Spleen (tissue), 11 donors: ENCODE measurements at regions not wholly inside any gene's neighbourhood (a gene's known extent, or its start where the extent isn't known, plus 50 kb on each side); places are given as distances from the start of the nearest gene placed in this dataset.

Experiments used
- DNase-seq: peaks from one replicate; pipeline ENCODE4 v3.0.0-alpha.2; 2020
- H3K27ac ChIP-seq, 8 donors: fragments of 200-600 bp; sonication (generic) in 7 of 8; 1 replicate in 4 of 8; 2 replicates in 4 of 8; pipeline versions ENCODE4 v1.5.0 to v1.8.0; 2016 to 2021; ENCODE audit warnings: inconsistent platforms in 4 of 8, mild to moderate bottlenecking in 4 of 8, moderate library complexity in 1 of 8
- H3K27me3 ChIP-seq, 7 donors: fragments of 200-600 bp; sonication (generic) in 6 of 7; replicated peaks in 1 of 7; 1 replicate in 4 of 7; 2 replicates in 3 of 7; pipeline versions ENCODE4 v1.5.0 to v1.8.0; 2016 to 2021; ENCODE audit warnings: inconsistent platforms in 3 of 7, mild to moderate bottlenecking in 1 of 7
- H3K36me3 ChIP-seq, 6 donors: fragments of 200-600 bp; sonication (generic) in 5 of 6; 1 replicate in 4 of 6; 2 replicates in 2 of 6; pipeline versions ENCODE4 v1.5.0 to v1.8.0; 2016 to 2021; ENCODE audit warnings: inconsistent platforms in 2 of 6
- H3K4me1 ChIP-seq, 6 donors: fragments of 200-600 bp; sonication (generic) in 5 of 6; 1 replicate in 3 of 6; 2 replicates in 3 of 6; pipeline versions ENCODE4 v1.5.0 to v1.8.0; 2016 to 2021; ENCODE audit warnings: inconsistent platforms in 3 of 6
- H3K4me3 ChIP-seq, 8 donors: fragments of 200-600 bp; sonication (generic) in 7 of 8; 1 replicate in 4 of 8; 2 replicates in 4 of 8; pipeline versions ENCODE4 v1.5.0 to v1.8.0; 2016 to 2021; ENCODE audit warnings: inconsistent platforms in 4 of 8, mild to moderate bottlenecking in 4 of 8, moderate library complexity in 2 of 8
- H3K9me3 ChIP-seq, 8 donors: fragments of 200-600 bp; sonication (generic) in 7 of 8; 1 replicate in 4 of 8; 2 replicates in 4 of 8; pipeline versions ENCODE4 v1.5.0 to v1.8.0; 2016 to 2021; ENCODE audit warnings: inconsistent platforms in 4 of 8
- POLR2A ChIP-seq, 3 donors: fragments of 450-650 bp; IDR thresholded peaks; one replicate each; pipeline ENCODE4 v1.5.1; 2017; ENCODE audit warnings: antibody characterized with exemption in 3 of 3, mild to moderate bottlenecking in 1 of 3
- POLR2AphosphoS5 ChIP-seq, 3 donors: sonication (generic); formaldehyde crosslinking; IDR thresholded peaks; one replicate each; pipeline ENCODE4 v1.5.1; 2017; ENCODE audit warnings: antibody characterized with exemption in 3 of 3
- WGBS, 5 donors: extraction: QIAGEN DNeasy Blood & Tissue Kit in 3 of 5; methylation state at CpG; one replicate each; pipeline versions ENCODE4 v1.1.5 to v1.1.7; 2013 to 2018; 5-methylcytosine and 5-hydroxymethylcytosine counted together
- intact Hi-C: fragments of 100-400 bp; cut with DNase I; formaldehyde crosslinking; loops from one replicate; pipeline ENCODE4 v1.15.0; 2023; ENCODE audit warnings: low total_unique reads
- TF ChIP-seq, protein P1 (sequence below), 11 experiments: fragments of 200-600 bp in 7 of 11; fragments of 450-650 bp in 4 of 11; sonication (generic) in 4 of 11; IDR thresholded peaks in 8 of 11; conservative IDR thresholded peaks in 3 of 11; 1 replicate in 7 of 11; 2 replicates in 4 of 11; pipeline versions ENCODE4 v1.4.0 to v1.8.0; 2016 to 2021; ENCODE audit warnings: antibody characterized with exemption in 11 of 11, inconsistent platforms in 4 of 11, mild to moderate bottlenecking in 1 of 11
- donor health status: healthy with polysubstance abuse.
- donor health status: DM: no; HTN: no; CAD: no; lungs with moderate emphysema.
- donor health status: DM: no; HTN: no; CAD: no.
- donor health status: Bipolar disorder and iron deficiency.
- donor health status: healthy.
- donor health status: DM: no; HTN: no; CAD: no.
- donor health status: DM: yes; HTN: yes; CAD: no.

DNA sequence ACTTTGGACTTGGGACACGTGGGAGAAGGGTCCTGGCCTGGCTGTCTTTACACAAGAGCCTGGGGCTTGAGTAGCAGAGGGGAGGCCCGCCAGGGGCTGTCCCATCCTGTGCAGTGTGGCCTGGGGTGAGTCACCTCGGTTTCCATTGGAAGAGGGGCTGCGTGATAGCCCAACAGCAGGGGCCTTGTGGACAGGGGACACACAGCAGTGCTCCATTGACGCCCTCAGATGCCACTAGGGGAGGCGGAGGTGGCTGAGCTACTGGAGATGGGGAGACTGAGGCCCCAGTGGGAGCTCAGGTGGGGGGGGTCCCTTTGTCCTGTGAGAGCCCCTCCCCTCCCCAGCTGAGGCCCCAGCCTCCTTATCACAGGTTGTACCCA lies 50.0 kb upstream of the RNU6ATAC start:
- Histone ChIP-seq H3K9me3 (peaks cover 0 to 11% (median 7%) of the 10 kb centered on the region in 8 donors), H3K27me3 (no peaks in the 10 kb centered on the region), H3K4me3 (no peak overlapping the region), H3K4me1 (peaks cover 0 to 25% (median 7%) of the 10 kb centered on the region in 6 donors), H3K27ac (peak overlapping the region; percentile 27 to 79 (median 64)), H3K36me3 (no peaks in the 10 kb centered on the region)
- DNase-seq = no peak
- intact Hi-C loops = no loop called here
- TF ChIP-seq, protein P1, sequence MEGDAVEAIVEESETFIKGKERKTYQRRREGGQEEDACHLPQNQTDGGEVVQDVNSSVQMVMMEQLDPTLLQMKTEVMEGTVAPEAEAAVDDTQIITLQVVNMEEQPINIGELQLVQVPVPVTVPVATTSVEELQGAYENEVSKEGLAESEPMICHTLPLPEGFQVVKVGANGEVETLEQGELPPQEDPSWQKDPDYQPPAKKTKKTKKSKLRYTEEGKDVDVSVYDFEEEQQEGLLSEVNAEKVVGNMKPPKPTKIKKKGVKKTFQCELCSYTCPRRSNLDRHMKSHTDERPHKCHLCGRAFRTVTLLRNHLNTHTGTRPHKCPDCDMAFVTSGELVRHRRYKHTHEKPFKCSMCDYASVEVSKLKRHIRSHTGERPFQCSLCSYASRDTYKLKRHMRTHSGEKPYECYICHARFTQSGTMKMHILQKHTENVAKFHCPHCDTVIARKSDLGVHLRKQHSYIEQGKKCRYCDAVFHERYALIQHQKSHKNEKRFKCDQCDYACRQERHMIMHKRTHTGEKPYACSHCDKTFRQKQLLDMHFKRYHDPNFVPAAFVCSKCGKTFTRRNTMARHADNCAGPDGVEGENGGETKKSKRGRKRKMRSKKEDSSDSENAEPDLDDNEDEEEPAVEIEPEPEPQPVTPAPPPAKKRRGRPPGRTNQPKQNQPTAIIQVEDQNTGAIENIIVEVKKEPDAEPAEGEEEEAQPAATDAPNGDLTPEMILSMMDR (IDR thresholded peaks at IDR 0.05 in 8 of 11, conservative IDR thresholded peaks at IDR 0.05 in 3 of 11) = no peak
- TF ChIP-seq POLR2A (IDR thresholded peaks at IDR 0.05) (no peak), POLR2AphosphoS5 (IDR thresholded peaks at IDR 0.05) (no peak)
- WGBS, 5 donors = 69 to 93% (median 86%) methylated on average over 5 to 6 of the region's 6 CpGs

DNA sequence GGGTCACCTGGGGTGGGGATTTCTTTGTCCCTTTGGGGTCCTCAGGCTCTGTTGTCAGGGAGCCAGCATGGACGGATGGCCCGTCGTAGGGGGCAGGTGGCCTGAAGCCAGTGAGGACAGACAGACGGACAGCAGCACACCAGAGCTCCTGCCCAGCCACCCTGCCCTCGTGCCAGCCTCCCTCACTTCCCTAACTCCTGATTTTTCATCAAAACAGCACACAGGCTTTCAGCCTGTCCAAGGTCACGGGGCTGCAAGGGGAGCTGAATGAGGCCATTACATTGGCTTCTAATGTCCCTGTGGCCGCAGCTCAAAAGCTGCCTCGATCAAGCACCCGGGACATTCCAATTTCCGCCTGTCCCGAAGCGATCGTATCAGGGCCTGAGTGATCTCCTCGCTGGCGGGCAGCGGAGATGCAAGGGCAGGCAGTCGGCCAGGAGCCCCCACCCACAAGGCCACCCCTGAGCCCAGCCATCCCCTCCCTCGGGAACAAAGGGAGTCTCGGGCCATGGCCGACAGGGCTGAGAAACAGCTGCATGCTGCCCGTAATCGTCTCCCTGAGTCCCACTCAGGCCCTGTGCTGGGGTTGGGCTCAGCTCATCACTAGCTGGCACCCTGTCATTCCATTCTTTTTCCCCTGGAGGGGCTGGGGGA lies 50.5 kb upstream of the RNU6ATAC start:
- TF ChIP-seq POLR2A (IDR thresholded peaks at IDR 0.05) = no peak
- peak in 2 of 3 donors; percentile 38 to 66 for TF ChIP-seq POLR2AphosphoS5 (IDR thresholded peaks at IDR 0.05)
- WGBS, 5 donors = 76 to 85% (median 83%) methylated on average over 13 to 22 of the region's 22 CpGs
- peaks cover 0 to 25% (median 7%) of the 10 kb centered on the region in 6 donors for H3K4me1 ChIP-seq
- intact Hi-C loops = no loop called here
- H3K9me3 ChIP-seq = peaks cover 0 to 11% (median 7%) of the 10 kb centered on the region in 8 donors
- H3K27ac ChIP-seq = peak overlapping the region; percentile 27 to 79 (median 64)
- DNase-seq = peak; percentile 71
- no peaks in the 10 kb centered on the region for H3K27me3 ChIP-seq
- no peaks in the 10 kb centered on the region for H3K36me3 ChIP-seq
- H3K4me3 ChIP-seq = no peak overlapping the region

DNA sequence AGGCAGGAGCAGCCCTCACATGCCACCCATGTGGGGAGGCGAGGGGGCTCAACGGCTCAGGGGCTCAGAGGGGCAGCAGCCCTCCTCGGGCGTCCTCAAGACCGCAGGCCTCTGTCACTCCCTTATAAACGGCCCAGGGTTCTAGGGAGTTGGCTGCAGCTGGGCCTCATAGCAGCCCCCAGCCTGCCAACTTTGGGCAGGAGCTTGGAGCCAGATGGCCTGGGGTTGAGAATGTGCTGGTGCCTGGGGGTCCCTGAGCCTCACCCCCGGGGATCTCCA lies 51.0 kb upstream of the RNU6ATAC start:
- TF ChIP-seq POLR2AphosphoS5 (IDR thresholded peaks at IDR 0.05) = no peak
- TF ChIP-seq POLR2A (IDR thresholded peaks at IDR 0.05) = no peak
- TF ChIP-seq, protein P1 (IDR thresholded peaks at IDR 0.05 in 8 of 11, conservative IDR thresholded peaks at IDR 0.05 in 3 of 11) = no peak

GRCh38 chr9:134215699-134216448 lies 51.5 kb upstream of the RNU6ATAC start:
- 65 to 76% (median 69%) methylated on average over 19 to 32 of the region's 32 CpGs for WGBS, 5 donors
- peak overlapping the region in 7 of 8 donors; percentile 47 to 79 (median 65) for H3K27ac ChIP-seq
- peaks cover 0 to 11% (median 7%) of the 10 kb centered on the region in 8 donors for H3K9me3 ChIP-seq
- no peaks in the 10 kb centered on the region for H3K36me3 ChIP-seq
- H3K27me3 ChIP-seq = no peaks in the 10 kb centered on the region
- intact Hi-C loops = no loop called here
- peak; percentile 56 for DNase-seq
- H3K4me3 ChIP-seq = no peak overlapping the region
- peaks cover 0 to 25% (median 7%) of the 10 kb centered on the region in 6 donors for H3K4me1 ChIP-seq
- TF ChIP-seq, protein P1 (IDR thresholded peaks at IDR 0.05 in 8 of 11, conservative IDR thresholded peaks at IDR 0.05 in 3 of 11) = no peak
- TF ChIP-seq POLR2A (IDR thresholded peaks at IDR 0.05) (no peak), POLR2AphosphoS5 (IDR thresholded peaks at IDR 0.05) (peak in 2 of 3 donors; percentile 8 to 14)

More for the DNA sequence above, 51.0 kb upstream of the RNU6ATAC start:
- DNase-seq = no peak
- WGBS, 5 donors = 14 to 66% (median 61%) methylated on average over 1 to 7 of the region's 7 CpGs
- Histone ChIP-seq H3K4me1 (peaks cover 0 to 25% (median 7%) of the 10 kb centered on the region in 6 donors), H3K4me3 (no peak overlapping the region), H3K36me3 (no peaks in the 10 kb centered on the region), H3K27ac (peak overlapping the region in 7 of 8 donors; percentile 35 to 79 (median 65)), H3K27me3 (no peaks in the 10 kb centered on the region), H3K9me3 (peaks cover 0 to 11% (median 7%) of the 10 kb centered on the region in 8 donors)
- intact Hi-C loops = no loop called here
